ENCODE measurements at regions not wholly inside any gene's neighbourhood (a gene's known extent, or its start where the extent isn't known, plus 50 kb on each side); places are given as distances from the start of the nearest gene placed in this dataset.
A peak's percentile ranks its signal among the peaks of the same experiment; 100 is the strongest.

DNA sequence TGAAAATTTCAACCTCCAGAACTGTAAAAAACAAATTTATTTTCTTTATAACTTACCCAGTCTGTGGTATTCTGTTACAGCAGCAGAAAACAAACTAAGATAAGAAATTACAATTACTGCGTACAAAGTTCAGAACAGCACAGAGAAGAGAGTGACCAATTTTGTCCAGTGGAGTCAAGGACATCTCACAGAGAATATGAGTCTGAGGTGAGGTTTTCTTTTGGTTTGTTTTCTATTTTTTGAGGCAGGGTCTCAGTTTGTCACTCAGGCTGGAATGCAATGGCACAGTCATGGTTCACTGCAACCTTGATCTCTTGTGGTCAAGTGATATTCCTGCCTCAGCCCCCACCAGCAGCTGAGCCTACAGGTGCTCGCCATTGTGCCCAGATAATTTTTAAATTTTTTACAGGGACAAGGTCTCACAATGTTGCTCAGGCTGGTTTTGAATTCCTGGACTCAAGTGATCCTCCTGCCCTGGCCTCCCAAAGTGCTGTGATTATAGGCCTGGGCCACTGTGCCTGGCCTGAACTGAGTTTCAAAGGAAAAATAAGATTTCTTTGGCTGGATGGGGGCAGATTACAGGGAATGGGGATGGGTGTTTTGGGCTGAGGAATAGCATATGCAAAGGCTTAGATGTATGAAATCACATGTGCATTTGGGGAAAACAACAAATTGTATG lies 201.1 kb upstream of the USP24 start:
- Mint-ChIP-seq H3K4me3 (no peak overlapping the region), H3K4me1 (peaks cover 17% of the 10 kb centered on the region), H3K27ac (no peak overlapping the region), H3K9me3 (peaks cover 28% of the 10 kb centered on the region), H3K27me3 (ENCODE audit: low read depth, poor library complexity) (peaks cover 5% of the 10 kb centered on the region), H3K36me3 (ENCODE audit: low read depth) (peaks cover 3% of the 10 kb centered on the region)
- TF ChIP-seq, protein P1, sequence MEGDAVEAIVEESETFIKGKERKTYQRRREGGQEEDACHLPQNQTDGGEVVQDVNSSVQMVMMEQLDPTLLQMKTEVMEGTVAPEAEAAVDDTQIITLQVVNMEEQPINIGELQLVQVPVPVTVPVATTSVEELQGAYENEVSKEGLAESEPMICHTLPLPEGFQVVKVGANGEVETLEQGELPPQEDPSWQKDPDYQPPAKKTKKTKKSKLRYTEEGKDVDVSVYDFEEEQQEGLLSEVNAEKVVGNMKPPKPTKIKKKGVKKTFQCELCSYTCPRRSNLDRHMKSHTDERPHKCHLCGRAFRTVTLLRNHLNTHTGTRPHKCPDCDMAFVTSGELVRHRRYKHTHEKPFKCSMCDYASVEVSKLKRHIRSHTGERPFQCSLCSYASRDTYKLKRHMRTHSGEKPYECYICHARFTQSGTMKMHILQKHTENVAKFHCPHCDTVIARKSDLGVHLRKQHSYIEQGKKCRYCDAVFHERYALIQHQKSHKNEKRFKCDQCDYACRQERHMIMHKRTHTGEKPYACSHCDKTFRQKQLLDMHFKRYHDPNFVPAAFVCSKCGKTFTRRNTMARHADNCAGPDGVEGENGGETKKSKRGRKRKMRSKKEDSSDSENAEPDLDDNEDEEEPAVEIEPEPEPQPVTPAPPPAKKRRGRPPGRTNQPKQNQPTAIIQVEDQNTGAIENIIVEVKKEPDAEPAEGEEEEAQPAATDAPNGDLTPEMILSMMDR (IDR thresholded peaks at IDR 0.05), result no peak
- no peak for DNase-seq

DNA sequence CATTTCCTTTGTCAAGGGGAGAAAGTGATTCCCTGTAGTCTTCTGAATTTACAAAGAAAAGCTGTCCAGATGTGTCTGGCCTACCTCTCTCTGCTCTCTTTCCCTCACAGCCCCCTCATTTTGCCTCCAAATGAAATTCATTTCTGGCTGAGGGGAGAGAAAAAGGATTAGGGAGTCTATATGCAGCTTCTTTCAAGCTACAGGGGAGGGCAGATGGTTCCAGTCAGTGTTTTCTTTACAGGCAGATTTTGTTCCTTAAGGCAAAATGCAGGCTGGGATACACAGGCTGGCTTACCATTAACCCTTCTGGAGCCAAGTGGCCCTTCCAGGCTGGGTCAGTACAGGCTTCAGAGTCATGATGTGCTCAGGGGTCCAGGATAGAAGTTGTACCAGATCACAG lies 198.1 kb upstream of the USP24 start:
- peak overlapping the region; percentile 46 for H3K27ac Mint-ChIP-seq

DNA sequence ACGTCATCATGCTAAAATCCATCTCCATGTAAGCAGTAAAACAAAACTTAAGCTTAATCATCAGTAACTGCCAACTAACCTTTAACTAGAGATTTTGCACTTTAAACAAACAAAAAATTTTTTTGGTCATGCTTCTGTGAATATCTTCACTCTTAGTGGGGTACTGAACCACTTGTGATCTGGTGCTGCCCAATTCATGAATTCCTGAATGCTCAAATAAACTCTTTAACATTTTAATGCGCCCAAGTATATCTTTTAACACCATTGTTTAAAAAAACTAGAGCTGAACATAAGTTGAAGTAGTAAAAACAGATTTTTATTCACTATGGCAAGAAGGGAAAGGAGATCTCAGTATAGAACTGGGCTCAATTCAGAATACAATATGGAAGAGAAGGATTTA lies 196.9 kb upstream of the USP24 start:
- TF ChIP-seq, protein P1 (IDR thresholded peaks at IDR 0.05), result no peak
- Mint-ChIP-seq H3K4me3 (no peak overlapping the region), H3K9me3 (peaks cover 33% of the 10 kb centered on the region), H3K27ac (no peak overlapping the region), H3K4me1 (peaks cover 7% of the 10 kb centered on the region), H3K27me3 (ENCODE audit: low read depth, poor library complexity) (peaks cover 9% of the 10 kb centered on the region), H3K36me3 (ENCODE audit: low read depth) (peaks cover 3% of the 10 kb centered on the region)
- DNase-seq, result no peak

More for the DNA sequence above, 198.1 kb upstream of the USP24 start:
- H3K36me3 Mint-ChIP-seq (ENCODE audit: low read depth), result peaks cover 3% of the 10 kb centered on the region
- H3K4me3 Mint-ChIP-seq, result no peak overlapping the region
- peaks cover 9% of the 10 kb centered on the region for H3K27me3 Mint-ChIP-seq (ENCODE audit: low read depth, poor library complexity)
- H3K4me1 Mint-ChIP-seq, result peaks cover 7% of the 10 kb centered on the region
- TF ChIP-seq, protein P1 (IDR thresholded peaks at IDR 0.05), result no peak
- H3K9me3 Mint-ChIP-seq, result peaks cover 33% of the 10 kb centered on the region
- no peak for DNase-seq

DNA sequence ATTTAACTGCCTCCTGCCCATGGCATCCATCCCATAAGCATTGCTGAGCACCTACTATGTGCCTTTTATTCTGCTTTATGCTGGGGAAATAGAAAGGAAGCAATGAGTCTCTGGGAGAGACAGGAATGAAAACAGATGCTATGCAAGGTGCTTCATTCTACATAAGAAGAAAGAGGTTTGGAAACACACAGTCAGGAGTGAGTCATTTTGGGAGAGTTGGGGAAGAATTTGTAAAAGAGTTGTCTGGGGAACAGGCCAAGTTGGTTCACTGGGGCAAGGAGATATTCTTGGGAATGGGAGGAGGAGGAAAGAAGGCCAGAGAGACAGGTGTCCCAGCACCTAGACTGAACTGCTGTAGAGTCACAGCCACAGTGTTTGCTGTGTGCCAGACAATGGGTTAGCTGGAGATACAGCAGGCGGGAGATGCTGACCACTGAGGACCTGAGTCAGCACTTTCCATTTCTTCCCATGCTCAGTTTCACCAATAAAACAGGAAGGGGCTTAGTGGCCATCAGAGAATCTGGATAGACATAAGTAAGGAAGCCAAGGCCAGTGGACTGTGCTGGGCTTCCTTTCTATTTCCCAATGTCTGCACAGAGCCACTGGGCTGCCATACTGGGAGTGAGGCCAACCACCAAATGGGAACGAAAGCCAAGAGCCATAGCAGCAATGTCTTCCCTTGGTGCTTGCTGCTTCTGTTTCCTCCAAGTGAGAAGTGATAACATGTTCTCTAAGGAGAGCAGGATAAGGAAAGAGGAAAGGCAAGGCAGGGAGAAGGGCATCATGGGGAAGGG lies 187.7 kb upstream of the USP24 start:
- H3K27me3 Mint-ChIP-seq (ENCODE audit: low read depth, poor library complexity), result peaks cover 8% of the 10 kb centered on the region
- H3K4me3 Mint-ChIP-seq, result no peak overlapping the region
- H3K36me3 Mint-ChIP-seq (ENCODE audit: low read depth), result no peaks in the 10 kb centered on the region
- no peak for DNase-seq
- H3K27ac Mint-ChIP-seq, result no peak overlapping the region
- TF ChIP-seq, protein P1 (IDR thresholded peaks at IDR 0.05), result no peak
- peaks cover 15% of the 10 kb centered on the region for H3K9me3 Mint-ChIP-seq
- no peaks in the 10 kb centered on the region for H3K4me1 Mint-ChIP-seq

DNA sequence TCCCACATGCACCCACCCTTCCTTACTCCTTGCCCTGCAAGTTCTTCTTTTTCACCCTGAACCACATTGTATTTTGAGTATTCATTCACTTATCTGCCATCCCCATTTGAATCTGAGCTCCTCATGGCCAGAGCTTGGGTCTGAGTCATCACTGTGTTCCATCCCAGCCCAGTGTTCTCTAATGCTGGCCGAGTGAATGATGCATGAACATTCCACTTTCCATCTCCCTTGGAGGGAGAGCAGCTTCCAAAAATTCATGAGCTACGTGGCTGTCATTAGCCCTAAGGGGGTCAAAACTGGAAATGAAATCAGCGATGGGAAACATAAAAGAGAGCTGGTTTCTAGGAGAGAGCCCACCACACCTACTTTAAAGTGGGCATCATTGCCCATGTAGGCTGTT lies 187.0 kb upstream of the USP24 start:
- Mint-ChIP-seq H3K27me3 (ENCODE audit: low read depth, poor library complexity) (peaks cover 15% of the 10 kb centered on the region), H3K4me1 (no peaks in the 10 kb centered on the region), H3K36me3 (ENCODE audit: low read depth) (no peaks in the 10 kb centered on the region), H3K4me3 (no peak overlapping the region), H3K9me3 (peaks cover 15% of the 10 kb centered on the region), H3K27ac (no peak overlapping the region)
- DNase-seq, result no peak
- TF ChIP-seq, protein P1 (IDR thresholded peaks at IDR 0.05), result no peak

All from nephron progenitor cell (in vitro differentiated cells).